ENCODE measurements at regions not wholly inside any gene's neighbourhood (a gene's known extent, or its start where the extent isn't known, plus 50 kb on each side); places are given as distances from the start of the nearest gene placed in this dataset.

- Histone ChIP-seq H2BK15ac (replicated peaks; ENCODE audit: low read depth) (no peak overlapping the region), H3K27me3 (ENCODE audit: insufficient read depth, low read length, poor library complexity) (no peaks in the 10 kb centered on the region), H3K18ac (ENCODE audit: low read length) (no peak overlapping the region), H3K4me3 (ENCODE audit: low read length) (no peak overlapping the region), H2AK5ac (ENCODE audit: low read length) (no peak overlapping the region), H3K4ac (ENCODE audit: low read depth, low read length) (no peak overlapping the region), H3K9ac (ENCODE audit: low read length) (no peak overlapping the region), H2BK5ac (ENCODE audit: low read length) (no peak overlapping the region), H4K8ac (ENCODE audit: low read depth, low read length) (no peak overlapping the region), H3K4me2 (ENCODE audit: low read length) (no peak overlapping the region), H2BK120ac (ENCODE audit: low read depth, low read length) (no peak overlapping the region), H3K56ac (ENCODE audit: low read length) (no peak overlapping the region), H3K4me1 (ENCODE audit: control insufficient read depth, low read depth, low read length) (no peaks in the 10 kb centered on the region), H3K79me1 (ENCODE audit: low read length) (no peaks in the 10 kb centered on the region), H3K36me3 (ENCODE audit: control insufficient read depth, insufficient read depth, low read length) (no peaks in the 10 kb centered on the region), H3K79me2 (ENCODE audit: control insufficient read depth, insufficient read depth, low read length) (no peaks in the 10 kb centered on the region), H3K27ac (ENCODE audit: low read depth, low read length) (no peak overlapping the region), H4K5ac (ENCODE audit: low read length) (no peak overlapping the region), H3K23ac (ENCODE audit: low read length) (no peak overlapping the region)
- no CpG with 5 or more reads among the region's 8 CpGs for WGBS (ENCODE audit: extremely low coverage, insufficient coverage, low lambda C conversion rate)
- no peak for DNase-seq
Observed at GRCh38 chr10:70992436-70992835, 104.1 kb upstream of the PCBD1 start.

GRCh38 chr10:70993051-70993450 is 104.7 kb upstream of the PCBD1 start:
- no peak overlapping the region for H3K18ac ChIP-seq (ENCODE audit: low read length)

GRCh38 chr10:70996549-70996948 is 108.2 kb upstream of the PCBD1 start:
- no peak overlapping the region for H3K23ac ChIP-seq (ENCODE audit: low read length)
- no peaks in the 10 kb centered on the region for H3K79me2 ChIP-seq (ENCODE audit: control insufficient read depth, insufficient read depth, low read length)
- no peaks in the 10 kb centered on the region for H3K79me1 ChIP-seq (ENCODE audit: low read length)
- no peak for DNase-seq
- no peak overlapping the region for H2AK5ac ChIP-seq (ENCODE audit: low read length)
- H3K4me3 ChIP-seq (ENCODE audit: low read length) = no peak overlapping the region
- no peak overlapping the region for H3K4me2 ChIP-seq (ENCODE audit: low read length)
- H2BK5ac ChIP-seq (ENCODE audit: low read length) = no peak overlapping the region
- no peaks in the 10 kb centered on the region for H3K4me1 ChIP-seq (ENCODE audit: control insufficient read depth, low read depth, low read length)
- H3K4ac ChIP-seq (ENCODE audit: low read depth, low read length) = no peak overlapping the region
- no peaks in the 10 kb centered on the region for H3K36me3 ChIP-seq (ENCODE audit: control insufficient read depth, insufficient read depth, low read length)
- H2BK15ac ChIP-seq (replicated peaks; ENCODE audit: low read depth) = no peak overlapping the region
- H3K9ac ChIP-seq (ENCODE audit: low read length) = no peak overlapping the region
- no peak overlapping the region for H3K27ac ChIP-seq (ENCODE audit: low read depth, low read length)
- no peak overlapping the region for H2BK120ac ChIP-seq (ENCODE audit: low read depth, low read length)
- H3K27me3 ChIP-seq (ENCODE audit: insufficient read depth, low read length, poor library complexity) = no peaks in the 10 kb centered on the region
- no peak overlapping the region for H3K18ac ChIP-seq (ENCODE audit: low read length)
- no peak overlapping the region for H4K5ac ChIP-seq (ENCODE audit: low read length)
- no peak overlapping the region for H4K8ac ChIP-seq (ENCODE audit: low read depth, low read length)
- H3K56ac ChIP-seq (ENCODE audit: low read length) = no peak overlapping the region

More at GRCh38 chr10:70993051-70993450, 104.7 kb upstream of the PCBD1 start:
- no peak overlapping the region for H2BK120ac ChIP-seq (ENCODE audit: low read depth, low read length)
- H3K9ac ChIP-seq (ENCODE audit: low read length) = no peak overlapping the region
- no peak overlapping the region for H3K4me3 ChIP-seq (ENCODE audit: low read length)
- H2AK5ac ChIP-seq (ENCODE audit: low read length) = no peak overlapping the region
- H3K23ac ChIP-seq (ENCODE audit: low read length) = no peak overlapping the region
- no peak overlapping the region for H3K4me2 ChIP-seq (ENCODE audit: low read length)
- DNase-seq = no peak
- H3K79me1 ChIP-seq (ENCODE audit: low read length) = no peaks in the 10 kb centered on the region
- H3K4ac ChIP-seq (ENCODE audit: low read depth, low read length) = no peak overlapping the region
- no peak overlapping the region for H4K5ac ChIP-seq (ENCODE audit: low read length)
- no peak overlapping the region for H3K56ac ChIP-seq (ENCODE audit: low read length)
- no CpG with 5 or more reads among the region's 4 CpGs for WGBS (ENCODE audit: extremely low coverage, insufficient coverage, low lambda C conversion rate)
- H3K36me3 ChIP-seq (ENCODE audit: control insufficient read depth, insufficient read depth, low read length) = no peaks in the 10 kb centered on the region
- H3K79me2 ChIP-seq (ENCODE audit: control insufficient read depth, insufficient read depth, low read length) = no peaks in the 10 kb centered on the region
- no peak overlapping the region for H2BK5ac ChIP-seq (ENCODE audit: low read length)
- H2BK15ac ChIP-seq (replicated peaks; ENCODE audit: low read depth) = no peak overlapping the region
- H4K8ac ChIP-seq (ENCODE audit: low read depth, low read length) = no peak overlapping the region
- H3K4me1 ChIP-seq (ENCODE audit: control insufficient read depth, low read depth, low read length) = no peaks in the 10 kb centered on the region
- no peak overlapping the region for H3K27ac ChIP-seq (ENCODE audit: low read depth, low read length)
- H3K27me3 ChIP-seq (ENCODE audit: insufficient read depth, low read length, poor library complexity) = no peaks in the 10 kb centered on the region

GRCh38 chr10:70997236-70997635 is 108.9 kb upstream of the PCBD1 start:
- Histone ChIP-seq H2BK120ac (ENCODE audit: low read depth, low read length) (no peak overlapping the region), H3K23ac (ENCODE audit: low read length) (no peak overlapping the region), H4K8ac (ENCODE audit: low read depth, low read length) (no peak overlapping the region), H2AK5ac (ENCODE audit: low read length) (no peak overlapping the region), H2BK5ac (ENCODE audit: low read length) (no peak overlapping the region), H3K79me1 (ENCODE audit: low read length) (no peaks in the 10 kb centered on the region), H3K18ac (ENCODE audit: low read length) (no peak overlapping the region), H4K5ac (ENCODE audit: low read length) (no peak overlapping the region), H3K4me2 (ENCODE audit: low read length) (no peak overlapping the region), H3K4me3 (ENCODE audit: low read length) (no peak overlapping the region), H3K4me1 (ENCODE audit: control insufficient read depth, low read depth, low read length) (no peaks in the 10 kb centered on the region), H3K27ac (ENCODE audit: low read depth, low read length) (no peak overlapping the region), H3K4ac (ENCODE audit: low read depth, low read length) (no peak overlapping the region), H3K9ac (ENCODE audit: low read length) (no peak overlapping the region), H3K79me2 (ENCODE audit: control insufficient read depth, insufficient read depth, low read length) (no peaks in the 10 kb centered on the region), H3K27me3 (ENCODE audit: insufficient read depth, low read length, poor library complexity) (no peaks in the 10 kb centered on the region), H2BK15ac (replicated peaks; ENCODE audit: low read depth) (no peak overlapping the region), H3K36me3 (ENCODE audit: control insufficient read depth, insufficient read depth, low read length) (no peaks in the 10 kb centered on the region), H3K56ac (ENCODE audit: low read length) (no peak overlapping the region)
- DNase-seq = no peak
- no CpG with 5 or more reads among the region's 3 CpGs for WGBS (ENCODE audit: extremely low coverage, insufficient coverage, low lambda C conversion rate)

GRCh38 chr10:70998086-70998485 is 109.7 kb upstream of the PCBD1 start:
- Histone ChIP-seq H3K36me3 (ENCODE audit: control insufficient read depth, insufficient read depth, low read length) (no peaks in the 10 kb centered on the region), H3K4me1 (ENCODE audit: control insufficient read depth, low read depth, low read length) (no peaks in the 10 kb centered on the region), H3K27ac (ENCODE audit: low read depth, low read length) (no peak overlapping the region)

GRCh38 chr10:71001470-71001869 is 113.1 kb upstream of the PCBD1 start:
- no CpG with 5 or more reads among the region's 2 CpGs for WGBS (ENCODE audit: extremely low coverage, insufficient coverage, low lambda C conversion rate)
- Histone ChIP-seq H3K4me3 (ENCODE audit: low read length) (no peak overlapping the region), H3K36me3 (ENCODE audit: control insufficient read depth, insufficient read depth, low read length) (no peaks in the 10 kb centered on the region), H3K23ac (ENCODE audit: low read length) (no peak overlapping the region), H4K5ac (ENCODE audit: low read length) (no peak overlapping the region), H3K79me2 (ENCODE audit: control insufficient read depth, insufficient read depth, low read length) (no peaks in the 10 kb centered on the region), H3K4ac (ENCODE audit: low read depth, low read length) (no peak overlapping the region), H3K79me1 (ENCODE audit: low read length) (no peaks in the 10 kb centered on the region), H3K9ac (ENCODE audit: low read length) (no peak overlapping the region), H2BK120ac (ENCODE audit: low read depth, low read length) (no peak overlapping the region), H4K8ac (ENCODE audit: low read depth, low read length) (no peak overlapping the region), H2AK5ac (ENCODE audit: low read length) (no peak overlapping the region), H3K4me2 (ENCODE audit: low read length) (no peak overlapping the region), H3K27ac (ENCODE audit: low read depth, low read length) (no peak overlapping the region), H3K27me3 (ENCODE audit: insufficient read depth, low read length, poor library complexity) (no peaks in the 10 kb centered on the region), H3K56ac (ENCODE audit: low read length) (no peak overlapping the region), H3K18ac (ENCODE audit: low read length) (no peak overlapping the region), H3K4me1 (ENCODE audit: control insufficient read depth, low read depth, low read length) (peaks cover 4% of the 10 kb centered on the region), H2BK15ac (replicated peaks; ENCODE audit: low read depth) (no peak overlapping the region), H2BK5ac (ENCODE audit: low read length) (no peak overlapping the region)
- DNase-seq = no peak

More at GRCh38 chr10:70998086-70998485, 109.7 kb upstream of the PCBD1 start:
- Histone ChIP-seq H3K4me2 (ENCODE audit: low read length) (no peak overlapping the region), H2BK5ac (ENCODE audit: low read length) (no peak overlapping the region), H3K9ac (ENCODE audit: low read length) (no peak overlapping the region), H3K27me3 (ENCODE audit: insufficient read depth, low read length, poor library complexity) (no peaks in the 10 kb centered on the region), H4K8ac (ENCODE audit: low read depth, low read length) (no peak overlapping the region), H2BK120ac (ENCODE audit: low read depth, low read length) (no peak overlapping the region), H3K4ac (ENCODE audit: low read depth, low read length) (no peak overlapping the region), H3K56ac (ENCODE audit: low read length) (no peak overlapping the region), H3K18ac (ENCODE audit: low read length) (no peak overlapping the region), H3K79me1 (ENCODE audit: low read length) (no peaks in the 10 kb centered on the region), H2BK15ac (replicated peaks; ENCODE audit: low read depth) (no peak overlapping the region), H3K23ac (ENCODE audit: low read length) (no peak overlapping the region), H4K5ac (ENCODE audit: low read length) (no peak overlapping the region), H2AK5ac (ENCODE audit: low read length) (no peak overlapping the region), H3K4me3 (ENCODE audit: low read length) (no peak overlapping the region), H3K79me2 (ENCODE audit: control insufficient read depth, insufficient read depth, low read length) (no peaks in the 10 kb centered on the region)
- DNase-seq = no peak
- WGBS (ENCODE audit: extremely low coverage, insufficient coverage, low lambda C conversion rate) = no CpG with 5 or more reads among the region's 9 CpGs
